H1 (cell line): ENCODE measurements at regions not wholly inside any gene's neighbourhood (a gene's known extent, or its start where the extent isn't known, plus 50 kb on each side); places are given as distances from the start of the nearest gene placed in this dataset.
A peak's percentile ranks its signal among the peaks of the same experiment; 100 is the strongest.
"Not testable (repeated sequence)": the region's sequence is repeated elsewhere in the genome, so short reads cannot be mapped to it uniquely, and the experiment has no call there.

Source experiments
- CTCF ChIA-PET: fragments of 300-600 bp; sonication (Branson Sonifier 250); formaldehyde crosslinking; loops from one replicate; lab custom pipeline; 2021; ENCODE audit not compliant: partially characterized antibody; lab: Charles Lee
- POLR2A ChIA-PET: fragments of 300-600 bp; sonication (Branson Sonifier 250); formaldehyde crosslinking; loops from one replicate; lab custom pipeline; 2021; ENCODE audit warnings: inconsistent platforms; ENCODE audit not compliant: partially characterized antibody; lab: Charles Lee
- DNase-seq, 2 experiments: peaks; one replicate each; pipeline versions ENCODE4 v3.0.0 to v3.0.0-alpha.2; 2010 to 2022; ENCODE audit warnings: low spot score in 2 of 2, low read depth in 1 of 2, mixed read lengths in 1 of 2
- FAIRE-seq: peaks from 2 replicates; lab custom pipeline; 2011; peaks lifted over from hg19 to GRCh38; lab: Jason Lieb, UNC
- H2AFZ ChIP-seq: 2 replicates; pipeline ENCODE4 v1.8.1; 2012; ENCODE audit warnings: low read length, inconsistent platforms
- H2AK5ac ChIP-seq: 2 replicates; pipeline ENCODE4 v1.6.1; 2013; ENCODE audit warnings: low read depth, low read length
- H2BK120ac ChIP-seq: replicated peaks from 2 replicates; pipeline ENCODE3; 2013; ENCODE audit warnings: low read depth, low read length, inconsistent platforms
- H2BK12ac ChIP-seq: 2 replicates; pipeline ENCODE4 v1.6.1; 2013; ENCODE audit warnings: low read depth, low read length
- H2BK15ac ChIP-seq: 2 replicates; pipeline ENCODE4 v1.6.1; 2013; ENCODE audit warnings: low read length
- H2BK20ac ChIP-seq: 2 replicates; pipeline ENCODE4 v1.6.1; 2013; ENCODE audit warnings: low read length
- H2BK5ac ChIP-seq: 2 replicates; pipeline ENCODE4 v1.6.1; 2013; ENCODE audit warnings: low read depth, low read length
- H3K14ac ChIP-seq: 2 replicates; pipeline ENCODE4 v1.6.1; 2013; ENCODE audit warnings: inconsistent platforms; ENCODE audit not compliant: insufficient read length
- H3K18ac ChIP-seq: 2 replicates; pipeline ENCODE4 v1.6.1; 2013; ENCODE audit warnings: low read length; ENCODE audit errors: extremely low read depth
- H3K23ac ChIP-seq: 2 replicates; pipeline ENCODE4 v1.6.1; 2013; ENCODE audit warnings: inconsistent platforms; ENCODE audit not compliant: insufficient read length
- H3K23me2 ChIP-seq: 2 replicates; pipeline ENCODE4 v1.6.1; 2013; ENCODE audit warnings: low read depth, low read length
- H3K27ac ChIP-seq: 2 replicates; pipeline ENCODE4 v1.6.1; 2011; ENCODE audit warnings: low read depth, low read length, inconsistent platforms
- H3K27me3 ChIP-seq, 4 experiments: replicated peaks in 1 of 4; 1 replicate in 1 of 4; 2 replicates in 3 of 4; pipeline versions ENCODE4 v1.6.1 to v1.8.1; 2011 to 2013; ENCODE audit warnings: low read length in 3 of 4, mild to moderate bottlenecking in 3 of 4, inconsistent platforms in 2 of 4, mixed read lengths in 2 of 4, moderate library complexity in 1 of 4; ENCODE audit not compliant: control insufficient read depth in 3 of 4, insufficient read depth in 3 of 4; ENCODE audit errors: extremely low read depth in 1 of 4
- H3K36me3 ChIP-seq, 4 experiments: 2 replicates each; pipeline versions ENCODE4 v1.6.1 to v1.8.1; 2011 to 2013; ENCODE audit warnings: mild to moderate bottlenecking in 4 of 4, low read length in 3 of 4, moderate library complexity in 2 of 4, control low read depth in 1 of 4, inconsistent platforms in 1 of 4; ENCODE audit not compliant: insufficient read depth in 4 of 4, control insufficient read depth in 2 of 4
- H3K4ac ChIP-seq: replicated peaks from 2 replicates; pipeline ENCODE3; 2013; ENCODE audit warnings: low read length, low read depth, mixed read lengths, inconsistent platforms; ENCODE audit not compliant: insufficient read length
- H3K4me1 ChIP-seq, 4 experiments: replicated peaks in 1 of 4; 1 replicate in 1 of 4; 2 replicates in 3 of 4; pipeline versions ENCODE4 v1.6.1 to v1.8.1; 2011 to 2013; ENCODE audit warnings: low read length in 3 of 4, inconsistent platforms in 2 of 4, mixed read lengths in 1 of 4; ENCODE audit not compliant: insufficient read depth in 4 of 4, control insufficient read depth in 3 of 4
- H3K4me2 ChIP-seq, 2 experiments: 2 replicates each; pipeline versions ENCODE4 v1.6.1 to v1.8.1; 2011 to 2013; ENCODE audit warnings: low read depth in 2 of 2, low read length in 2 of 2, control low read depth in 1 of 2, inconsistent platforms in 1 of 2, mild to moderate bottlenecking in 1 of 2; ENCODE audit not compliant: insufficient read depth in 1 of 2
- H3K4me3 ChIP-seq, 4 experiments: fragments of 200-600, 300-600 bp in 1 of 4; sonication (generic), shearing (Covaris generic), sonication (Bioruptor Twin) in 1 of 4; 2 replicates each; pipeline versions ENCODE4 v1.5.1 to v1.8.1; 2011 to 2016; ENCODE audit warnings: low read length in 4 of 4, low read depth in 3 of 4, control low read depth in 2 of 4, inconsistent platforms in 2 of 4, mild to moderate bottlenecking in 2 of 4, mixed read lengths in 1 of 4, moderate library complexity in 1 of 4; ENCODE audit not compliant: insufficient read depth in 2 of 4; ENCODE audit errors: extremely low read depth in 1 of 4
- H3K56ac ChIP-seq: replicated peaks from 2 replicates; pipeline ENCODE3; 2013; ENCODE audit warnings: low read depth, mild to moderate bottlenecking, mixed read lengths, low read length, inconsistent platforms; ENCODE audit not compliant: insufficient read length
- H3K79me1 ChIP-seq: 2 replicates; pipeline ENCODE4 v1.6.1; 2013; ENCODE audit warnings: low read depth, low read length, control low read depth
- H3K79me2 ChIP-seq, 2 experiments: 2 replicates each; pipeline versions ENCODE4 v1.6.1 to v1.8.1; 2012 to 2013; ENCODE audit warnings: low read length in 2 of 2, mild to moderate bottlenecking in 2 of 2, inconsistent platforms in 1 of 2; ENCODE audit not compliant: insufficient read depth in 2 of 2, control insufficient read depth in 1 of 2
- H3K9ac ChIP-seq, 4 experiments: replicated peaks in 1 of 4; 1 replicate in 1 of 4; 2 replicates in 3 of 4; pipeline versions ENCODE4 v1.6.1 to v1.8.1; 2011 to 2013; ENCODE audit warnings: low read depth in 3 of 4, low read length in 3 of 4, control low read depth in 2 of 4, mild to moderate bottlenecking in 2 of 4, moderate library complexity in 2 of 4, inconsistent platforms in 1 of 4; ENCODE audit errors: extremely low read depth in 1 of 4
- H3K9me3 ChIP-seq, 2 experiments: 2 replicates each; pipeline versions ENCODE4 v1.6.1 to v1.8.1; 2012 to 2013; ENCODE audit warnings: mild to moderate bottlenecking in 2 of 2, moderate library complexity in 2 of 2, control low read depth in 1 of 2, inconsistent platforms in 1 of 2, low read depth in 1 of 2, low read length in 1 of 2, mixed read lengths in 1 of 2; ENCODE audit not compliant: insufficient read depth in 2 of 2
- H4K20me1 ChIP-seq, 2 experiments: replicated peaks in 1 of 2; 2 replicates each; pipeline versions ENCODE3 to v1.8.1; 2011 to 2013; ENCODE audit warnings: inconsistent platforms in 2 of 2, low read length in 2 of 2, mild to moderate bottlenecking in 1 of 2; ENCODE audit not compliant: insufficient read depth in 2 of 2, control insufficient read depth in 1 of 2
- H4K5ac ChIP-seq: 2 replicates; pipeline ENCODE4 v1.6.1; 2013; ENCODE audit warnings: low read length, low read depth, mixed read lengths, inconsistent platforms; ENCODE audit not compliant: insufficient read length
- H4K8ac ChIP-seq: 2 replicates; pipeline ENCODE4 v1.8.0; 2013; ENCODE audit warnings: mild to moderate bottlenecking, moderate library complexity, low read length, inconsistent platforms; ENCODE audit not compliant: insufficient read depth; ENCODE audit errors: extremely low read depth
- H4K91ac ChIP-seq: replicated peaks from 2 replicates; pipeline ENCODE3; 2013; ENCODE audit warnings: low read length, mixed read lengths, inconsistent platforms; ENCODE audit not compliant: insufficient read length
- ATF2 ChIP-seq: IDR thresholded peaks from 2 replicates; pipeline ENCODE4 v1.6.1; 2012; ENCODE audit warnings: low read length, inconsistent platforms
- EGR1 ChIP-seq: IDR thresholded peaks from 2 replicates; pipeline ENCODE4 v1.6.1; 2011; ENCODE audit warnings: low read depth, low read length, borderline replicate concordance
- MAFK ChIP-seq: IDR thresholded peaks from 2 replicates; pipeline ENCODE4 v1.6.1; 2012; ENCODE audit warnings: low read depth, mild to moderate bottlenecking, improper control_type of control experiment, low read length
- MAX ChIP-seq: IDR thresholded peaks from 2 replicates; pipeline ENCODE4 v1.6.1; 2012; ENCODE audit warnings: inconsistent platforms
- RAD21 ChIP-seq, 2 experiments: IDR thresholded peaks in 1 of 2; conservative IDR thresholded peaks in 1 of 2; 2 replicates each; pipeline ENCODE4 v1.6.1; 2011; ENCODE audit warnings: low read depth in 2 of 2, low read length in 2 of 2, improper control_type of control experiment in 1 of 2, inconsistent platforms in 1 of 2, mild to moderate bottlenecking in 1 of 2, moderate library complexity in 1 of 2
- SP2 ChIP-seq: IDR thresholded peaks from 2 replicates; pipeline ENCODE4 v1.6.1; 2012; ENCODE audit warnings: mild to moderate bottlenecking, low read length, inconsistent platforms
- TBP ChIP-seq: IDR thresholded peaks from 2 replicates; pipeline ENCODE4 v1.6.1; 2011; ENCODE audit warnings: low read depth, low read length, improper control_type of control experiment
- YY1 ChIP-seq: IDR thresholded peaks from 2 replicates; pipeline ENCODE4 v1.6.1; 2011; ENCODE audit warnings: low read depth, mild to moderate bottlenecking, low read length
- WGBS, 2 experiments: shearing (Covaris generic) in 1 of 2; methylation state at CpG; one replicate each; pipeline versions ENCODE4 v1.1.6 to v1.1.7; 2013 to 2015; ENCODE audit warnings: low lambda C conversion rate in 2 of 2, mixed read lengths in 2 of 2, inconsistent platforms in 1 of 2, low coverage in 1 of 2, missing lambda C conversion rate in 1 of 2; ENCODE audit not compliant: insufficient replicate concordance in 2 of 2, insufficient coverage in 1 of 2, insufficient read length in 1 of 2; ENCODE audit errors: extremely low coverage in 1 of 2, missing lambda C conversion rate in 1 of 2; 5-methylcytosine and 5-hydroxymethylcytosine counted together

GRCh38 chr20:29326376-29327070 is 1930.9 kb upstream of the DEFB115 start (continued):
- TF ChIP-seq RAD21 (IDR thresholded peaks at IDR 0.05 in 1 of 2, conservative IDR thresholded peaks at IDR 0.05 in 1 of 2; ENCODE audit: low read depth in 2 of 2, low read length in 2 of 2) (no peak), ATF2 (no peak), EGR1 (no peak), YY1 (no peak), SP2 (no peak), MAX (no peak), TBP (no peak), MAFK (no peak)
- TF ChIP-seq, all 59 proteins: peak for 0

GRCh38 chr20:29327600-29328420 is 1929.7 kb upstream of the DEFB115 start:
- H2BK5ac ChIP-seq, H3K79me2 ChIP-seq, H2AK5ac ChIP-seq, H3K4ac ChIP-seq, H3K27ac ChIP-seq, H4K8ac ChIP-seq, H3K18ac ChIP-seq, H3K56ac ChIP-seq, H2BK20ac ChIP-seq, H2BK12ac ChIP-seq, H3K4me2 ChIP-seq, H2AFZ ChIP-seq, H3K9ac ChIP-seq, H3K4me3 ChIP-seq, H2BK15ac ChIP-seq, H3K36me3 ChIP-seq, POLR2A ChIA-PET, H3K4me1 ChIP-seq, H4K5ac ChIP-seq, FAIRE-seq, H2BK120ac ChIP-seq, H3K23me2 ChIP-seq, CTCF ChIA-PET, H3K14ac ChIP-seq, H3K23ac ChIP-seq, H3K27me3 ChIP-seq, H4K91ac ChIP-seq, H4K20me1 ChIP-seq, H3K79me1 ChIP-seq: not testable (repeated sequence)
- peak in 1 of 2 experiments; percentile 73 for DNase-seq
- 79% methylated on average over 32 of the region's 33 CpGs; no CpG with 5 or more reads in 1 of the 2 experiments for WGBS, 2 experiments
- peaks cover 54 to 69% of the 10 kb centered on the region in 2 experiments for H3K9me3 ChIP-seq
